IMR-90 (cell line): ENCODE measurements at regions not wholly inside any gene's neighbourhood (a gene's known extent, or its start where the extent isn't known, plus 50 kb on each side); places are given as distances from the start of the nearest gene placed in this dataset.

Source experiments
- ATAC-seq: fragments of 200-7000 bp; cut with Tn5 transposase; 2 replicates; pipeline ENCODE4 v1.9.1; 2020; ENCODE audit warnings: low read depth, mild to moderate bottlenecking, moderate library complexity
- BruUV-seq: library from RNA; stranded (reverse); fragments of 400-500 nt; replicated peaks from 2 replicates; lab custom pipeline; 2021; lab: Mats Ljungman, UMichigan
- CTCF ChIA-PET: fragments of 300-600 bp; formaldehyde crosslinking; extraction: SDS; loops from one replicate; lab custom pipeline; 2021; ENCODE audit warnings: antibody characterized with exemption; lab: Yijun Ruan, JAX
- POLR2A ChIA-PET: fragments of 300-600 bp; sonication (Branson Sonifier 250); formaldehyde crosslinking; loops from one replicate; lab custom pipeline; 2022; ENCODE audit warnings: antibody characterized with exemption; ENCODE audit not compliant: unreplicated experiment; lab: Charles Lee
- DNase-seq: peaks from one replicate; pipeline ENCODE4 v3.0.0; 2013
- H2AFZ ChIP-seq: replicated peaks from 2 replicates; pipeline ENCODE3; 2013; ENCODE audit warnings: low read length, mild to moderate bottlenecking; ENCODE audit not compliant: poor library complexity
- H2AK5ac ChIP-seq: 2 replicates; pipeline ENCODE4 v1.6.1; 2013; ENCODE audit warnings: low read depth, low read length, inconsistent platforms
- H2AK9ac ChIP-seq: replicated peaks from 2 replicates; pipeline ENCODE3; 2013; ENCODE audit warnings: mild to moderate bottlenecking, low read depth, low read length, moderate library complexity; ENCODE audit not compliant: poor library complexity
- H2BK120ac ChIP-seq: 2 replicates; pipeline ENCODE4 v1.6.1; 2013; ENCODE audit warnings: low read depth, low read length, inconsistent platforms
- H2BK15ac ChIP-seq: 3 replicates; pipeline ENCODE4 v1.6.1; 2013; ENCODE audit warnings: low read depth, low read length, inconsistent platforms
- H2BK20ac ChIP-seq: 2 replicates; pipeline ENCODE4 v1.6.1; 2013; ENCODE audit warnings: low read depth, mild to moderate bottlenecking, inconsistent platforms, low read length, moderate library complexity
- H2BK5ac ChIP-seq: 2 replicates; pipeline ENCODE4 v1.6.1; 2013; ENCODE audit warnings: mild to moderate bottlenecking, low read depth, low read length, inconsistent platforms; ENCODE audit not compliant: poor library complexity, severe bottlenecking
- H3K14ac ChIP-seq: replicated peaks from 2 replicates; pipeline ENCODE4 v1.6.1; 2013; ENCODE audit warnings: low read depth, low read length, inconsistent platforms
- H3K18ac ChIP-seq: 2 replicates; pipeline ENCODE4 v1.6.1; 2013; ENCODE audit warnings: low read depth, low read length, control low read depth
- H3K23ac ChIP-seq: 2 replicates; pipeline ENCODE4 v1.6.1; 2013; ENCODE audit warnings: low read depth, low read length, inconsistent platforms
- H3K27ac ChIP-seq: 2 replicates; pipeline ENCODE4 v1.5.1; 2013; ENCODE audit warnings: mild to moderate bottlenecking, control low read depth, low read length; ENCODE audit not compliant: insufficient read depth
- H3K27me3 ChIP-seq: 2 replicates; pipeline ENCODE4 v1.6.1; 2013; ENCODE audit warnings: low read length; ENCODE audit not compliant: control insufficient read depth, insufficient read depth
- H3K36me3 ChIP-seq: 2 replicates; pipeline ENCODE4 v1.6.1; 2013; ENCODE audit warnings: low read length, mixed read lengths; ENCODE audit not compliant: control insufficient read depth, insufficient read depth
- H3K4ac ChIP-seq: 2 replicates; pipeline ENCODE4 v1.6.1; 2013; ENCODE audit warnings: low read depth, low read length, inconsistent platforms
- H3K4me1 ChIP-seq: 2 replicates; pipeline ENCODE4 v1.6.1; 2013; ENCODE audit warnings: low read length, mixed read lengths; ENCODE audit not compliant: control insufficient read depth, insufficient read depth
- H3K4me2 ChIP-seq: 2 replicates; pipeline ENCODE4 v1.6.1; 2013; ENCODE audit warnings: low read depth, mild to moderate bottlenecking, control low read depth, low read length, moderate library complexity
- H3K4me3 ChIP-seq: 2 replicates; pipeline ENCODE4 v1.5.1; 2013; ENCODE audit warnings: low read depth, mild to moderate bottlenecking, control low read depth, low read length, moderate library complexity; ENCODE audit not compliant: insufficient read depth
- H3K56ac ChIP-seq: 2 replicates; pipeline ENCODE4 v1.6.1; 2013; ENCODE audit warnings: low read length, inconsistent platforms; ENCODE audit not compliant: insufficient read depth; ENCODE audit errors: extremely low read depth
- H3K79me1 ChIP-seq, 2 experiments: 2 replicates each; pipeline ENCODE4 v1.6.1; 2013; ENCODE audit warnings: low read length in 2 of 2, inconsistent platforms in 1 of 2, low read depth in 1 of 2
- H3K9ac ChIP-seq: 2 replicates; pipeline ENCODE4 v1.6.1; 2013; ENCODE audit warnings: low read depth, low read length, control low read depth
- H3K9me1 ChIP-seq: 2 replicates; pipeline ENCODE4 v1.6.1; 2013; ENCODE audit warnings: low read length, inconsistent platforms; ENCODE audit not compliant: insufficient read depth
- H3K9me3 ChIP-seq: 2 replicates; pipeline ENCODE4 v1.6.1; 2013; ENCODE audit warnings: low read length; ENCODE audit not compliant: control insufficient read depth, insufficient read depth
- H4K20me1 ChIP-seq: 2 replicates; pipeline ENCODE4 v1.6.1; 2013; ENCODE audit warnings: low read length, inconsistent platforms; ENCODE audit not compliant: insufficient read depth
- H4K5ac ChIP-seq: 2 replicates; pipeline ENCODE4 v1.6.1; 2013; ENCODE audit warnings: mild to moderate bottlenecking, low read depth, low read length, control low read depth
- H4K8ac ChIP-seq, 2 experiments: 2 replicates each; pipeline ENCODE4 v1.6.1; 2013; ENCODE audit warnings: low read depth in 2 of 2, low read length in 2 of 2, control low read depth in 1 of 2, inconsistent platforms in 1 of 2
- H4K91ac ChIP-seq: 2 replicates; pipeline ENCODE4 v1.6.1; 2013; ENCODE audit warnings: low read depth, low read length, inconsistent platforms; ENCODE audit not compliant: insufficient read depth
- BHLHE40 ChIP-seq: fragments of 150-350 bp; IDR thresholded peaks from 2 replicates; pipeline ENCODE4 v1.6.1; 2016; ENCODE audit warnings: mild to moderate bottlenecking, low read depth, low read length
- CEBPB ChIP-seq: IDR thresholded peaks from 2 replicates; pipeline ENCODE4 v1.6.1; 2012; ENCODE audit warnings: low read depth, low read length, improper control_type of control experiment
- FOS ChIP-seq: fragments of 150-350 bp; IDR thresholded peaks from 2 replicates; pipeline ENCODE4 v1.6.1; 2016; ENCODE audit warnings: low read depth, low read length
- MAFK ChIP-seq: IDR thresholded peaks from 2 replicates; pipeline ENCODE4 v1.6.1; 2012; ENCODE audit warnings: low read depth, low read length, improper control_type of control experiment
- MXI1 ChIP-seq: IDR thresholded peaks from 2 replicates; pipeline ENCODE4 v1.6.1; 2012; ENCODE audit warnings: low read depth, mild to moderate bottlenecking, low read length, moderate library complexity, borderline replicate concordance
- NFE2L2 ChIP-seq: fragments of 150-350 bp; IDR thresholded peaks from 2 replicates; pipeline ENCODE4 v1.6.1; 2016; ENCODE audit warnings: low read depth, mild to moderate bottlenecking, low read length
- POLR2A ChIP-seq: IDR thresholded peaks from 2 replicates; pipeline ENCODE4 v1.6.1; 2012; ENCODE audit warnings: mild to moderate bottlenecking, low read depth, low read length
- RAD21 ChIP-seq: IDR thresholded peaks from 2 replicates; pipeline ENCODE4 v1.6.1; 2012; ENCODE audit warnings: low read length, improper control_type of control experiment
- RFX5 ChIP-seq: IDR thresholded peaks from 2 replicates; pipeline ENCODE4 v1.8.0; 2012; ENCODE audit warnings: low read depth, mild to moderate bottlenecking, low read length, moderate library complexity
- WGBS, 2 experiments: methylation state at CpG; one replicate each; pipeline versions ENCODE4 v1.1.5 to v1.1.7; 2013; ENCODE audit warnings: missing lambda C conversion rate in 2 of 2; ENCODE audit not compliant: insufficient read length in 1 of 2; ENCODE audit errors: extremely low coverage in 2 of 2; 5-methylcytosine and 5-hydroxymethylcytosine counted together
- dilution Hi-C: fragments of 300-500 bp; cut with HindIII; formaldehyde crosslinking; loops from one replicate; pipeline ENCODE4 v1.14.3; 2018; ENCODE audit warnings: low sequenced_read_pairs; ENCODE audit not compliant: unreplicated experiment
- in situ Hi-C: fragments of 300-500 bp; cut with MboI; formaldehyde crosslinking; loops from 3 replicates; pipeline ENCODE4 v1.14.3; 2019; ENCODE audit warnings: low sequenced_read_pairs, inconsistent platforms, mixed read lengths
- intact Hi-C: fragments of 100-400 bp; cut with micrococcal nuclease; formaldehyde crosslinking; loops from 2 replicates; pipeline ENCODE4 v1.10.0; 2022
- TF ChIP-seq, protein P1 (sequence below): fragments of 150-350 bp; IDR thresholded peaks from 2 replicates; pipeline ENCODE4 v1.6.1; 2017; ENCODE audit warnings: mild to moderate bottlenecking, antibody characterized with exemption, low read length, low read depth
- TF ChIP-seq, protein P2 (sequence below): fragments of 150-350 bp; IDR thresholded peaks from 2 replicates; pipeline ENCODE4 v1.6.1; 2016; ENCODE audit warnings: low read depth, mild to moderate bottlenecking, low read length, moderate library complexity, borderline replicate concordance

DNA sequence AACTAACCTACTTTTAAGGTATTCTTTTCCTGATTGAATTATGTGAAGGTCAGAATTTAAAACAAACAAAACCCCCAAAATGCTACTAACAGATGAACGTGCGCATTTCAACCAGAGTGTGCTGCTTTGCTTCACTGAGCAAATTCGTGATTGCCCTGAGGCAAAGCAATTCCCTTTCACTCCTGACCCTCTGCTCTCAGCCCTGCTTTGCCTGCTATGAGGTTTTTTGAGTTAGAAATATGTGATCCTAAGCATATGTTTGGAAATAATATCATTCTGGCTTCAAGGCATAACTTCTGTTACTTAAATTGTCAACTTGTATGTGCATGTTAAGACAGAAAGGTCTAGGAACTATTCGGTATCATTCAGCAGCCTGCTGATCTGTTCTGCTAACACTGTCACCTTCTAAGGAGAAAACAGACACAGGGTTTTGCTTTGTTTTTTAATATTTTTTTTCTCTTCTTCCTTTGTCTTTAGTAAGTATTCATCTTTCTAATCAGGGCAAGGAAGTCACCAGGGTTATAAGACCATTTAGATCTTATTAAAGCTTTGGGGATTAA, 124.2 kb downstream of the GNAT3 start:
- H3K14ac ChIP-seq: no peak overlapping the region
- H3K18ac ChIP-seq: no peak overlapping the region
- no peak overlapping the region for H4K91ac ChIP-seq
- dilution Hi-C loops: no loop called here
- CTCF ChIA-PET: interaction anchor here (1.3 kb wide), 1 partner anchor 254 kb away, joined by 4 read pairs; no protein-coding TSS in a partner anchor
- no peak overlapping the region for H4K8ac ChIP-seq
- H3K4me2 ChIP-seq: no peak overlapping the region
- H3K56ac ChIP-seq: no peak overlapping the region
- H2AK9ac ChIP-seq: no peak overlapping the region
- H4K5ac ChIP-seq: no peak overlapping the region
- no peak overlapping the region for H2BK5ac ChIP-seq
- H3K27me3 ChIP-seq: no peaks in the 10 kb centered on the region
- ATAC-seq (no peak), DNase-seq (no peak)
- WGBS, 2 experiments: no CpG with 5 or more reads among the region's 4 CpGs
- 0 out of 3 replicates have a peak overlapping the region, but pooled peaks have one; percentile 54 for H2BK15ac ChIP-seq
- no peak overlapping the region for H3K9ac ChIP-seq
- H2AK5ac ChIP-seq: no peak overlapping the region
- no peak overlapping the region for H3K23ac ChIP-seq
- no peak overlapping the region for H2AFZ ChIP-seq
- H2BK20ac ChIP-seq: no peak overlapping the region
- no peaks in the 10 kb centered on the region for H3K79me1 ChIP-seq
- in situ Hi-C loops: no loop called here
- H3K4ac ChIP-seq: no peak overlapping the region
- no peak overlapping the region for H3K27ac ChIP-seq
- H3K36me3 ChIP-seq: no peaks in the 10 kb centered on the region
- no peaks in the 10 kb centered on the region for H4K20me1 ChIP-seq
- no peaks in the 10 kb centered on the region for H3K9me3 ChIP-seq
- no peak overlapping the region for H2BK120ac ChIP-seq
- no peaks in the 10 kb centered on the region for H3K9me1 ChIP-seq
- POLR2A ChIA-PET: no interaction called here
- peaks cover 2% of the 10 kb centered on the region for H3K4me1 ChIP-seq
- H3K4me3 ChIP-seq: no peak overlapping the region
- BruUV-seq: no TSS peak
- intact Hi-C loops: no loop called here
- TF ChIP-seq FOS (no peak), RFX5 (no peak), MAFK (no peak), BHLHE40 (no peak), CEBPB (no peak), POLR2A (no peak), RAD21 (no peak), MXI1 (no peak), NFE2L2 (no peak)
- TF ChIP-seq, protein P1, sequence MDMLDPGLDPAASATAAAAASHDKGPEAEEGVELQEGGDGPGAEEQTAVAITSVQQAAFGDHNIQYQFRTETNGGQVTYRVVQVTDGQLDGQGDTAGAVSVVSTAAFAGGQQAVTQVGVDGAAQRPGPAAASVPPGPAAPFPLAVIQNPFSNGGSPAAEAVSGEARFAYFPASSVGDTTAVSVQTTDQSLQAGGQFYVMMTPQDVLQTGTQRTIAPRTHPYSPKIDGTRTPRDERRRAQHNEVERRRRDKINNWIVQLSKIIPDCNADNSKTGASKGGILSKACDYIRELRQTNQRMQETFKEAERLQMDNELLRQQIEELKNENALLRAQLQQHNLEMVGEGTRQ: no peak
- TF ChIP-seq, protein P2, sequence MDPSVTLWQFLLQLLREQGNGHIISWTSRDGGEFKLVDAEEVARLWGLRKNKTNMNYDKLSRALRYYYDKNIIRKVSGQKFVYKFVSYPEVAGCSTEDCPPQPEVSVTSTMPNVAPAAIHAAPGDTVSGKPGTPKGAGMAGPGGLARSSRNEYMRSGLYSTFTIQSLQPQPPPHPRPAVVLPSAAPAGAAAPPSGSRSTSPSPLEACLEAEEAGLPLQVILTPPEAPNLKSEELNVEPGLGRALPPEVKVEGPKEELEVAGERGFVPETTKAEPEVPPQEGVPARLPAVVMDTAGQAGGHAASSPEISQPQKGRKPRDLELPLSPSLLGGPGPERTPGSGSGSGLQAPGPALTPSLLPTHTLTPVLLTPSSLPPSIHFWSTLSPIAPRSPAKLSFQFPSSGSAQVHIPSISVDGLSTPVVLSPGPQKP: no peak
